Liver (tissue), 8 donors: ENCODE measurements at regions not wholly inside any gene's neighbourhood (a gene's known extent, or its start where the extent isn't known, plus 50 kb on each side); places are given as distances from the start of the nearest gene placed in this dataset.

Source experiments
- DNase-seq: peaks from one replicate; pipeline ENCODE4 v3.0.0-alpha.2; 2017; ENCODE audit warnings: low spot score
- H3K27ac ChIP-seq, 2 donors: one replicate each; pipeline ENCODE4 v1.7.0; 2013; ENCODE audit warnings: inconsistent platforms in 2 of 2, low read length in 2 of 2, control low read depth in 1 of 2, low read depth in 1 of 2, mild to moderate bottlenecking in 1 of 2
- H3K27me3 ChIP-seq, 4 donors: one replicate each; pipeline versions ENCODE4 v1.6.1 to v1.7.0; 2013; ENCODE audit warnings: low read length in 3 of 4, inconsistent platforms in 1 of 4, mild to moderate bottlenecking in 1 of 4, moderate library complexity in 1 of 4; ENCODE audit not compliant: control insufficient read depth in 4 of 4, insufficient read depth in 4 of 4
- H3K36me3 ChIP-seq, 4 donors: one replicate each; pipeline versions ENCODE4 v1.6.1 to v1.7.0; 2013; ENCODE audit warnings: low read length in 3 of 4, mild to moderate bottlenecking in 3 of 4, low read depth in 1 of 4, moderate library complexity in 1 of 4; ENCODE audit not compliant: control insufficient read depth in 4 of 4, insufficient read depth in 3 of 4
- H3K4me1 ChIP-seq, 4 donors: one replicate each; pipeline versions ENCODE4 v1.6.1 to v1.7.0; 2013; ENCODE audit warnings: low read length in 3 of 4, mild to moderate bottlenecking in 3 of 4, moderate library complexity in 1 of 4; ENCODE audit not compliant: control insufficient read depth in 4 of 4, insufficient read depth in 4 of 4
- H3K4me3 ChIP-seq, 3 donors: one replicate each; pipeline versions ENCODE4 v1.6.1 to v1.7.0; 2013; ENCODE audit warnings: low read length in 3 of 3, control low read depth in 1 of 3, low read depth in 1 of 3, mild to moderate bottlenecking in 1 of 3
- H3K9ac ChIP-seq, 2 donors: one replicate each; pipeline ENCODE4 v1.7.0; 2013; ENCODE audit warnings: low read length in 2 of 2, mild to moderate bottlenecking in 2 of 2, moderate library complexity in 2 of 2, control low read depth in 1 of 2, low read depth in 1 of 2
- H3K9me3 ChIP-seq, 4 donors: one replicate each; pipeline versions ENCODE4 v1.6.1 to v1.7.0; 2013; ENCODE audit warnings: low read length in 3 of 4; ENCODE audit not compliant: control insufficient read depth in 4 of 4
- EGR1 ChIP-seq, 2 donors: IDR thresholded peaks; 2 replicates each; pipeline ENCODE4 v1.6.1; 2016 to 2018; ENCODE audit warnings: antibody characterized with exemption in 2 of 2, low read depth in 2 of 2
- FOXA1 ChIP-seq: IDR thresholded peaks from 2 replicates; pipeline ENCODE4 v1.6.1; 2016; ENCODE audit warnings: antibody characterized with exemption
- FOXA2 ChIP-seq: IDR thresholded peaks from 2 replicates; pipeline ENCODE4 v1.6.1; 2016; ENCODE audit warnings: antibody characterized with exemption
- GABPA ChIP-seq, 2 donors: IDR thresholded peaks in 1 of 2; conservative IDR thresholded peaks in 1 of 2; 2 replicates each; pipeline ENCODE4 v1.6.1; 2016; ENCODE audit warnings: antibody characterized with exemption in 2 of 2, mild to moderate bottlenecking in 1 of 2, moderate library complexity in 1 of 2
- HNF4A ChIP-seq, 2 donors: conservative IDR thresholded peaks; 2 replicates each; pipeline ENCODE4 v1.6.1; 2016; ENCODE audit warnings: antibody characterized with exemption in 2 of 2, mild to moderate bottlenecking in 2 of 2
- HNF4G ChIP-seq: IDR thresholded peaks from 2 replicates; pipeline ENCODE4 v1.6.1; 2016; ENCODE audit warnings: antibody characterized with exemption
- JUND ChIP-seq, 2 donors: IDR thresholded peaks; 2 replicates each; pipeline ENCODE4 v1.6.1; 2016; ENCODE audit warnings: antibody characterized with exemption in 2 of 2
- NR2F2 ChIP-seq: IDR thresholded peaks from 2 replicates; pipeline ENCODE4 v1.6.1; 2016; ENCODE audit warnings: antibody characterized with exemption
- RAD21 ChIP-seq, 2 donors: IDR thresholded peaks; 2 replicates each; pipeline ENCODE4 v1.6.1; 2016; ENCODE audit warnings: antibody characterized with exemption in 2 of 2, mild to moderate bottlenecking in 2 of 2
- RXRA ChIP-seq, 2 donors: IDR thresholded peaks; 2 replicates each; pipeline ENCODE4 v1.6.1; 2017 to 2018; ENCODE audit warnings: antibody characterized with exemption in 2 of 2, mild to moderate bottlenecking in 1 of 2
- SP1 ChIP-seq: IDR thresholded peaks from 2 replicates; pipeline ENCODE4 v1.6.1; 2018; ENCODE audit warnings: antibody characterized with exemption, mild to moderate bottlenecking
- TAF1 ChIP-seq: conservative IDR thresholded peaks from 2 replicates; pipeline ENCODE4 v1.6.1; 2016; ENCODE audit warnings: antibody characterized with exemption, mild to moderate bottlenecking
- YY1 ChIP-seq: IDR thresholded peaks from 2 replicates; pipeline ENCODE4 v1.6.1; 2016; ENCODE audit warnings: antibody characterized with exemption, mild to moderate bottlenecking
- WGBS: extraction: QIAGEN DNeasy Blood & Tissue Kit; methylation state at CpG from one replicate; pipeline ENCODE4 v1.1.7; 2013; 5-methylcytosine and 5-hydroxymethylcytosine counted together
- TF ChIP-seq, protein P1 (sequence below): IDR thresholded peaks from 2 replicates; pipeline ENCODE4 v1.6.1; 2016; ENCODE audit warnings: antibody characterized with exemption
- TF ChIP-seq, protein P2 (sequence below): IDR thresholded peaks from 2 replicates; pipeline ENCODE4 v1.6.1; 2016; ENCODE audit warnings: antibody characterized with exemption
- TF ChIP-seq, protein P3 (sequence below): IDR thresholded peaks from 2 replicates; pipeline ENCODE4 v1.6.1; 2016; ENCODE audit warnings: antibody characterized with exemption, mild to moderate bottlenecking
- TF ChIP-seq, protein P4 (sequence below): IDR thresholded peaks from 2 replicates; pipeline ENCODE4 v1.6.1; 2016; ENCODE audit warnings: antibody characterized with exemption
- TF ChIP-seq, protein P5 (sequence below): fragments of 150-350 bp; IDR thresholded peaks from 2 replicates; pipeline ENCODE4 v1.5.1; 2017; ENCODE audit warnings: improper control_type of control experiment, low read depth, low read length; ENCODE audit not compliant: missing input control
- donor health status: healthy.
- donor health status: healthy.
- donor health status: healthy.
- donor health status: healthy.
- donor health status: healthy.

DNA sequence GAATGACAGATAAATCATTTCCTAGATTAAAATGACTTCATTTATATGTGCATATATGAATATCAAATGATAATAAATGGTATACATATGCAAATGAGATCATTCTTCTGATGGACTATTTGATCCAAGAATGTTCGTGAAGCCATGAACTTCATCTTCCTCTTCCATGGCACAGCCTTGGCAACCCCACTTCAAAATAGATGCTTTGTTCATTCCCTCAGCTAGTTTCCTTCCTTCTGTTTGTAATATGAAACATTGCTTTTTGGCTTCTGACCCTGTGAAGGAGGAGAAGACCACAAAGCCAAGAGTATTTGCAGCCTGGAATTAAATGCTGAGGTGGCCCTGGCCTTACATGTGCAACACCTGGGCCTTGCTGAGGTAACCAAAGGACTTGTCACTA lies 106.8 kb upstream of the LIFR start:
- Histone ChIP-seq H3K9me3 (no peaks in the 10 kb centered on the region), H3K4me1 (peaks cover 0 to 2% (median 0%) of the 10 kb centered on the region in 4 donors), H3K4me3 (no peak overlapping the region), H3K36me3 (no peaks in the 10 kb centered on the region), H3K27ac (no peak overlapping the region), H3K9ac (no peak overlapping the region), H3K27me3 (peaks cover 0 to 18% (median 5%) of the 10 kb centered on the region in 4 donors)
- TF ChIP-seq EGR1 (IDR thresholded peaks at IDR 0.05; ENCODE audit: low read depth in 2 of 2) (no peak), RXRA (IDR thresholded peaks at IDR 0.05) (no peak), HNF4G (no peak), FOXA1 (no peak), RAD21 (IDR thresholded peaks at IDR 0.05) (no peak), HNF4A (conservative IDR thresholded peaks at IDR 0.05) (no peak), FOXA2 (no peak), YY1 (no peak), NR2F2 (no peak), GABPA (IDR thresholded peaks at IDR 0.05 in 1 of 2, conservative IDR thresholded peaks at IDR 0.05 in 1 of 2) (no peak), JUND (IDR thresholded peaks at IDR 0.05) (no peak), SP1 (no peak), TAF1 (no peak)
- TF ChIP-seq, protein P1, sequence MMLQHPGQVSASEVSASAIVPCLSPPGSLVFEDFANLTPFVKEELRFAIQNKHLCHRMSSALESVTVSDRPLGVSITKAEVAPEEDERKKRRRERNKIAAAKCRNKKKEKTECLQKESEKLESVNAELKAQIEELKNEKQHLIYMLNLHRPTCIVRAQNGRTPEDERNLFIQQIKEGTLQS = no peak
- TF ChIP-seq, protein P2, sequence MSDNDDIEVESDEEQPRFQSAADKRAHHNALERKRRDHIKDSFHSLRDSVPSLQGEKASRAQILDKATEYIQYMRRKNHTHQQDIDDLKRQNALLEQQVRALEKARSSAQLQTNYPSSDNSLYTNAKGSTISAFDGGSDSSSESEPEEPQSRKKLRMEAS = no peak
- TF ChIP-seq, protein P3, sequence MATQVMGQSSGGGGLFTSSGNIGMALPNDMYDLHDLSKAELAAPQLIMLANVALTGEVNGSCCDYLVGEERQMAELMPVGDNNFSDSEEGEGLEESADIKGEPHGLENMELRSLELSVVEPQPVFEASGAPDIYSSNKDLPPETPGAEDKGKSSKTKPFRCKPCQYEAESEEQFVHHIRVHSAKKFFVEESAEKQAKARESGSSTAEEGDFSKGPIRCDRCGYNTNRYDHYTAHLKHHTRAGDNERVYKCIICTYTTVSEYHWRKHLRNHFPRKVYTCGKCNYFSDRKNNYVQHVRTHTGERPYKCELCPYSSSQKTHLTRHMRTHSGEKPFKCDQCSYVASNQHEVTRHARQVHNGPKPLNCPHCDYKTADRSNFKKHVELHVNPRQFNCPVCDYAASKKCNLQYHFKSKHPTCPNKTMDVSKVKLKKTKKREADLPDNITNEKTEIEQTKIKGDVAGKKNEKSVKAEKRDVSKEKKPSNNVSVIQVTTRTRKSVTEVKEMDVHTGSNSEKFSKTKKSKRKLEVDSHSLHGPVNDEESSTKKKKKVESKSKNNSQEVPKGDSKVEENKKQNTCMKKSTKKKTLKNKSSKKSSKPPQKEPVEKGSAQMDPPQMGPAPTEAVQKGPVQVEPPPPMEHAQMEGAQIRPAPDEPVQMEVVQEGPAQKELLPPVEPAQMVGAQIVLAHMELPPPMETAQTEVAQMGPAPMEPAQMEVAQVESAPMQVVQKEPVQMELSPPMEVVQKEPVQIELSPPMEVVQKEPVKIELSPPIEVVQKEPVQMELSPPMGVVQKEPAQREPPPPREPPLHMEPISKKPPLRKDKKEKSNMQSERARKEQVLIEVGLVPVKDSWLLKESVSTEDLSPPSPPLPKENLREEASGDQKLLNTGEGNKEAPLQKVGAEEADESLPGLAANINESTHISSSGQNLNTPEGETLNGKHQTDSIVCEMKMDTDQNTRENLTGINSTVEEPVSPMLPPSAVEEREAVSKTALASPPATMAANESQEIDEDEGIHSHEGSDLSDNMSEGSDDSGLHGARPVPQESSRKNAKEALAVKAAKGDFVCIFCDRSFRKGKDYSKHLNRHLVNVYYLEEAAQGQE = no peak
- TF ChIP-seq, protein P4, sequence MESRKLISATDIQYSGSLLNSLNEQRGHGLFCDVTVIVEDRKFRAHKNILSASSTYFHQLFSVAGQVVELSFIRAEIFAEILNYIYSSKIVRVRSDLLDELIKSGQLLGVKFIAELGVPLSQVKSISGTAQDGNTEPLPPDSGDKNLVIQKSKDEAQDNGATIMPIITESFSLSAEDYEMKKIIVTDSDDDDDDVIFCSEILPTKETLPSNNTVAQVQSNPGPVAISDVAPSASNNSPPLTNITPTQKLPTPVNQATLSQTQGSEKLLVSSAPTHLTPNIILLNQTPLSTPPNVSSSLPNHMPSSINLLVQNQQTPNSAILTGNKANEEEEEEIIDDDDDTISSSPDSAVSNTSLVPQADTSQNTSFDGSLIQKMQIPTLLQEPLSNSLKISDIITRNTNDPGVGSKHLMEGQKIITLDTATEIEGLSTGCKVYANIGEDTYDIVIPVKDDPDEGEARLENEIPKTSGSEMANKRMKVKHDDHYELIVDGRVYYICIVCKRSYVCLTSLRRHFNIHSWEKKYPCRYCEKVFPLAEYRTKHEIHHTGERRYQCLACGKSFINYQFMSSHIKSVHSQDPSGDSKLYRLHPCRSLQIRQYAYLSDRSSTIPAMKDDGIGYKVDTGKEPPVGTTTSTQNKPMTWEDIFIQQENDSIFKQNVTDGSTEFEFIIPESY = no peak
- TF ChIP-seq, protein P5, sequence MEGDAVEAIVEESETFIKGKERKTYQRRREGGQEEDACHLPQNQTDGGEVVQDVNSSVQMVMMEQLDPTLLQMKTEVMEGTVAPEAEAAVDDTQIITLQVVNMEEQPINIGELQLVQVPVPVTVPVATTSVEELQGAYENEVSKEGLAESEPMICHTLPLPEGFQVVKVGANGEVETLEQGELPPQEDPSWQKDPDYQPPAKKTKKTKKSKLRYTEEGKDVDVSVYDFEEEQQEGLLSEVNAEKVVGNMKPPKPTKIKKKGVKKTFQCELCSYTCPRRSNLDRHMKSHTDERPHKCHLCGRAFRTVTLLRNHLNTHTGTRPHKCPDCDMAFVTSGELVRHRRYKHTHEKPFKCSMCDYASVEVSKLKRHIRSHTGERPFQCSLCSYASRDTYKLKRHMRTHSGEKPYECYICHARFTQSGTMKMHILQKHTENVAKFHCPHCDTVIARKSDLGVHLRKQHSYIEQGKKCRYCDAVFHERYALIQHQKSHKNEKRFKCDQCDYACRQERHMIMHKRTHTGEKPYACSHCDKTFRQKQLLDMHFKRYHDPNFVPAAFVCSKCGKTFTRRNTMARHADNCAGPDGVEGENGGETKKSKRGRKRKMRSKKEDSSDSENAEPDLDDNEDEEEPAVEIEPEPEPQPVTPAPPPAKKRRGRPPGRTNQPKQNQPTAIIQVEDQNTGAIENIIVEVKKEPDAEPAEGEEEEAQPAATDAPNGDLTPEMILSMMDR = no peak
- 70% methylated on average over 1 of the region's 1 CpG for WGBS
- DNase-seq = no peak
